ENCODE measurements at regions not wholly inside any gene's neighbourhood (a gene's known extent, or its start where the extent isn't known, plus 50 kb on each side); places are given as distances from the start of the nearest gene placed in this dataset.

DNA sequence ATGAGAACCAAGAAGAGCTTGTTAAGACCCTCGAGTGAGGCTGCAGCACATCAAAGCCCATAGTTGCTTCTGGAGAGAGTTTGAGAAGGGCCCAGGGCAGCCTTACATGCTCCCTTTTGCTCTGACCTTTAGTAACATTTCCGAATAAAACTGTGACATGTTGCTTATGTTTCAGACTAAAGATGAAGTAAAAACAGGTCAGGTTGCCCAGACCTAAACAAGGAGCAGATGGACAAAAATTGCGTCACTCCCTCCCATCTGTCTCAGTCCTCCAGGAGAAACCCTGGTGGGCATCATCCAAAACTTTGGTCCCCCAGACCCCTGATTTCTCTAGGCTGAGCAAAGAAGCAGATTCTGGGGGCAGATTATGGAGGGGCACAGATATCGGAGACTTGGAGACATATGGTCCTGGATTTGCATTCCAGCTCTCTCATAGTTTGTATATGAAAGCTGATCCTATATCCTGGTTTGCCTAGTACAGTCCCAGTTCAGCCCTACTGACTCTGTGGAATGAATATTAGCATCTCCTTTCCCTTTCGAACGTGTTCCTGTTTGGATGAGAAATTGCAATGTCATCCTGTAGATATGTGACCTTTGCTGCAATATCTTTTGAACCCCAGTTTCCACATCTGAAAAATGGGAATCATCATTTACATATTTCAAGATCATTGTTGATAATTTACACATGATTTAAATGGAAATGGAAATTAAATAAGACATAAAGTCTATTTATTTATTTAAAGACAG, 304.9 kb upstream of the USP24 start:
- no peak for TF ChIP-seq FOXK1 (CRISPR knock-in tag; IDR thresholded peaks at IDR 0.05)
- no peak for TF ChIP-seq CTCF (IDR thresholded peaks at IDR 0.05)
- TF ChIP-seq E2F1 (CRISPR knock-in tag; IDR thresholded peaks at IDR 0.05), result no peak
- no peak for TF ChIP-seq ETV6 (CRISPR knock-in tag; IDR thresholded peaks at IDR 0.05)
- TF ChIP-seq USF2 (CRISPR knock-in tag; IDR thresholded peaks at IDR 0.05), result no peak
- TF ChIP-seq ZBTB43 (CRISPR knock-in tag; IDR thresholded peaks at IDR 0.05), result no peak
